HG03469 (cell line): ENCODE measurements at regions not wholly inside any gene's neighbourhood (a gene's known extent, or its start where the extent isn't known, plus 50 kb on each side); places are given as distances from the start of the nearest gene placed in this dataset.

Source experiments
- ATAC-seq: cut with Tn5 transposase; IDR thresholded peaks from one replicate; pipeline ENCODE4 v1.9.1; 2021; ENCODE audit warnings: mild to moderate bottlenecking, moderate library complexity, moderate number of reproducible peaks; ENCODE audit not compliant: unreplicated experiment

GRCh38 chr2:64820901-64821300, 167.2 kb upstream of the SERTAD2 start:
- no peak for ATAC-seq

- no peak for ATAC-seq
Observed at GRCh38 chr2:64823794-64824193, 165.4 kb upstream of the SLC1A4 start.

- no peak for ATAC-seq
Observed at GRCh38 chr2:64825831-64826491, 163.2 kb upstream of the SLC1A4 start.

DNA sequence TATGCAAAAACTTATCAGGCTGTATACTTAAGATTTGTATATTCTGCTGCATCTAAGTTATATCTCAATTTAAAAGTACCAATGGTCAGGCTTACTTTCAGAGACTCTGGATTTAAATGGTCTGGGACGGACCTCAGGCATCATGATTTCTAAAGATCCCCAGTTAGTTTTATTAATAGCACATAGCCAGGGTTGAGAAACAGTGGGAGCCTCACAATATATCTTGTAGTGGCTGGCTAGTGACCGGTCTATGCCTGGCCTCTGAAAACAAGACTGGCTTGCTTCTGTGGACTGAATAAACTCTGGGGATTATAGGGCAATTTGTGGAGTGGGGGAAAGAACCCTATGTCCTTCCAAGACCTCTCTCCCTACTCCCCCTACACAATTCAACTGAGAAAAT, 162.5 kb upstream of the SLC1A4 start:
- ATAC-seq, result no peak

DNA sequence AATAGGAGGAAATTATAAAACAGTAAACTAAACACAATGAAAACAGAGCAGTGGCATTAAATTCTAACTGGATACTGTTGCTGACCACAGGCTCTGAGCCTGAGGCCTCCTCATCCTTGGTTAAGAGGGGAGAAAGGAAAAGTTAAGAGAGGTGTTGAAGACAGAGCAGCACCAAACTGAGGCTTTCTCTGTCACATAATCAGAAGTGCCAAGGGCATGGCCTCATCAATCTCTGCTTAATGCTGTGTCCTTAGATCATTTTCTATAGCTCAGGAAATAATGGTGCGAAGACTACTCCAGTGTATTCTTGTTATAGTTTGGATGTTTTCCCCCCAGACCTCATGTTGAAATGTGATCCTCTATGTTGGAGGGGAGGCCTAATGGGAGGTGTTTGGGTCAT, 160.9 kb upstream of the SLC1A4 start:
- no peak for ATAC-seq

GRCh38 chr2:64829525-64829924, 159.7 kb upstream of the SLC1A4 start:
- no peak for ATAC-seq

DNA sequence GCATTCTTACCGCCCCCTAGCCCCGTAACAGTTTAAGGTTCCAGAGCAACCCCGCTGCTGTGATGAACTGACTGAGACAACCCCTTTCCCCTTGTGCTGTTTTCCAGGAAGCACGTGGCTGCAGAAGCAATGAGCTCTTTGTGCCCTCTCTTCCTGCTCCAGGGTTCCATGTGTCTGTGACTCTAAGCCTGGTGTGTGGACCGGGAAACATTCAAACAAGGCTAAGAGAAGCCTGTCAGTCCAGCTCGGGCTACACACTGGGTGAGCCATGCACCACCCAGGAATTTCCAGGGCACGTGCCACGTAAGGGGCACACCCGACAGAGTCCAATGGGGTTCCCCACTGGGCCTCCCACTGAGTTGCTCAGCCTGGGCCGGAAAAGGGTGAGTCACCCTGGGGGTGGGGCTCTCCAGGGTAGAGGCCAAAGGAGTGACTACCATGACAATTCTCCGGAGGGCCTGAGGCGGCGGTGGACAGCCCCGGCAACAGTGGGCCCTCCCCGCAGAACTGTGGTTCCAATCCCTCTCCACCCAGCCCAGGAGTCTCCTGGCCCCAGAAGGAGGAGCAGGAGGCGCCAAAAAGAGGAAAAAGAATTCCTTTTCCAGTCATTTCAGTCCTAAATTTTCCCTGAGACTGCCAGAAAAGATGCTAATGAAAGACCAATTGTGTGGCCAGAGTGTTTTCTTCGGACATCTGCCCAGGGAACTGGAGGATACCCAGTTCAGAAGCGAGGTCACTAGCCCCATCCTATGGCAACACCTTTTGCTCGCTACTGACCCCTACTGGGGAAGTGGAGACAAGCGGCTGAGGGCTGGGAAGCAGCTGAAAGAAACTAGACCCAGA, 157.8 kb upstream of the SLC1A4 start:
- peak; percentile 68 for ATAC-seq

- ATAC-seq, result no peak
Observed at GRCh38 chr2:64831977-64832328, 157.2 kb upstream of the SLC1A4 start.

- no peak for ATAC-seq
Observed at GRCh38 chr2:64832936-64833335, 156.3 kb upstream of the SLC1A4 start.

GRCh38 chr2:64836566-64836965, 152.6 kb upstream of the SLC1A4 start:
- ATAC-seq, result no peak

GRCh38 chr2:64837116-64837731, 152.0 kb upstream of the SLC1A4 start:
- no peak for ATAC-seq

DNA sequence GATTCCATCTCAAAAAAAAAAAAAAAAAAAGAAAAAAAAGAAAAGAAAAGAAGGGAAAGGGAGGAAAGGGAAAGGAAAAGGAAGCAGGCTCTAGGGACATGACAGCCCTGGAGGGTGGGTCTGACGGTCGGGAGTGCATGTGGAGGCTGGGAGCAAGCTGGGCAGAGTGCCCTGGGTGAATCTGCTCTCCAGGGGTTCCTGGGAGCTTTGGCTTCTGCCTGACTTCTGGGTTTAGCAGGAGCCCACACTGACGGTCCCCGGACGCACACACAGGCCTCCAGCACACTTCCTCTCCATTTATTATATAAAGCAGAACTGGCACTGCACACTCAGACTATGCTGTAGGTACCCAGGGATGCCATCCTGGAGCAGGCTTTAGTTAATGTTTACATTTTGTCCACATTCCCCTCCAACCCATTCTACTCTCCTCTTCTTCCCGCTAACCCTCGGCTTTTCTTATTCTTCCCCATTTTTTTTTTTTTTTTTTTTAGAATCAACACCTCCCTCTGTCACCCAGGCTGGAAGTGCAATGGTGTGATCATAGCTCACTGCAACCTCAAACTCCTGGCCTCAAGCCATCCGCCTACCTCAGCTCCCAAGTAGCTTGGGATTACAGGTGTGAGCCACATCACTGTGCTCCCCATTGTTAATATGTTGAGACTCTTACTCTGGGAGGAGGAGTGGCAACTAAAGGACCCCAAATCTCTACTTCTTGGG, 151.1 kb upstream of the SLC1A4 start:
- ATAC-seq, result no peak

GRCh38 chr2:64838817-64839216, 150.4 kb upstream of the SLC1A4 start:
- no peak for ATAC-seq

DNA sequence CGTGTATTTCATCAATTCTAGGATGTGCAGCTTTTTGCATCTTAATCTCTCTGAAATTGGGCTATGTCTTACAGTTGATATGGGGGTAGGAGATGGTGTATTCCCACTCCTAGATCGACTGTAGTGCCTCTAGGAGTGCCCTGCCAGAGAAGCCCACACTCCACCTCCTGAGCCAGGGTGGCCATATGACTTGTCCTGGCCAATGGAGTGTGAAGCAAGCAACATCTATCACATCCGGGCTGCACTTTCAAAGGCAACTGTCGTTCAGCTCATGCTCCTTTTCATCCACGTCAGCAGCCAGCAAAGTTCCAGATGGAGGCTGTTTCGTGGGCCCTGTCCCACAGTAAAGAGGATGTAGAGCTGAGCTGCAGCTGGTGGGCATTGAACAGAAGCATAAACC, 149.4 kb upstream of the SLC1A4 start:
- peak; percentile 86 for ATAC-seq

DNA sequence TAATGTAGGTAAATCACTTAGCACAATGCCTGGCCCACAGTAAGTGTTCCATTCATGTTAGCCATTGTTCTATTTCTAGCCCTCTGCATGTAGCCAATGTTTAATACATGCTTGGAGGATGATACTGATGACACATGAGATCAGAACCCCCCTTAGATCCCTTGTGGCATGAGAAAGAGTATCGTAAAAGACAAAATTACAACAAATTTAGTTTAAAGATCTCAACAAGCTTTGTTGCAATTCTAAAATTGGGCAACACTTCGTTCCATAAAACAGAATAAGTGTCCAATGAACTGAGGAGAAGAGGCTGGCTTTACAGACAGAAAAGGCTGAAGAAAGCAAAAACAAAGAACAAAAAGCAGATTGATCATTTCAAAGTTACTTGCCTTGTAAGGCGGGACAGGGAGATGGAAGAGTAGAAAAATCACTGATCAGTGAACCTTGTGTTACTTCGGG, 148.7 kb upstream of the SLC1A4 start:
- peak; percentile 13 for ATAC-seq

DNA sequence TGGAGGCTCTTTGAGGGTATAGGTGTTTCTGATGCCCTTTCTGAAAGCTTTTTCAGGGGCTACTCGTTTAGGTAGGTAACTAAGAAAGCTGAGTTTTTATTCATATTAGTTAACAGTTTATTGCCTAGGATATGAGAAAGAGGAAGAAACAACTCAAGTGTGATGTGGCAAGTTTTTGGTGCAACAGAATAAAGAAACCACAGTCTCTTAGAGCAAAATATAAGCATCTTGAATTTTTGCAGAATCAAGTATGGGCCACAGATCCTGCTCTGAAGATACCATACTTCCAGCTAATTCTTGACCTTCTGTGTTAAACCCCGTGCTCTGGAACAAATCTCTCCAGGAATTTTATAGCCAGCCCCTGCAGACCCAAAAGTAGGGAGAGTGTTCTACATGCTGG, 147.7 kb upstream of the SLC1A4 start:
- no peak for ATAC-seq

DNA sequence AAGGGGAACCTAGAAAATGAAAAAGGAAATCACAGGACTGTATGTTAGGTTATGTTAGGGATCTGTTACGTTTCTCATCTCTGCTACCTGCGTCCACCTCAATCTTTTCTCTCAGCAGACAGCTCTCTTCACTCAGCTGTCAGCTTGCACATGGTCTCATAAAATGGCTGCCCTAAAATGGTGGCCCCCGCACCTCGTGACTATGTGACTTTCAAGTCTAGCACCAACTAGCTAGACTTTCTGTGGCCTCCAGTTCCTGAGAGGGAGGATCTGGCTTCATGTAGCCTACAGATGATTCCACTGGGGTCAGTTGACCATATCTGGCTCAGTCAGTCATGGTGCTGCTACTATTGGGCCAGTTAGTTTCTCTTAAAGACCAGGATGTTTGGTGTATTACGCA, 147.2 kb upstream of the SLC1A4 start:
- no peak for ATAC-seq

DNA sequence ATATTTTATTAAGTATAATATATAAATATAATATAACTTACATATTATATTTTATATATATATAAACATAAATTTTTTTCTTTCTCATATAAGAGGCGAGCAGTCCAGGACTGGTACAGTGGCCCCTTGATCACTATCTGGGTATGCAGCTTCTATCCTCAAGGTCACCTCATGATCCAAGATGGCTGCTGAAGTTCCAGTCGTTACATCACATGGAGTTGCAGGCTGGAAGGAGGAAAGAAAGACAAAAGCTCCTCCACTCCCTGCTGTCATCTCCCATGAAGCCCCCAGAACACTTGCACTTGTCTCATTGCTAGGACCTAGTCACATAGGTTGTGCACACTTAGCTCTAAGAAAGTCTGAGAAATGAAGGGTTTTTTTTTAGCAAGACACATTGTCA, 145.1 kb upstream of the SLC1A4 start:
- no peak for ATAC-seq

GRCh38 chr2:64845273-64845905, 143.8 kb upstream of the SLC1A4 start:
- no peak for ATAC-seq

- ATAC-seq, result no peak
Observed at GRCh38 chr2:64846177-64846576, 143.0 kb upstream of the SLC1A4 start.

- ATAC-seq, result no peak
Observed at GRCh38 chr2:64847930-64848329, 141.3 kb upstream of the SLC1A4 start.
